ENCODE measurements at regions not wholly inside any gene's neighbourhood (a gene's known extent, or its start where the extent isn't known, plus 50 kb on each side); places are given as distances from the start of the nearest gene placed in this dataset.

- TF ChIP-seq EP300 (IDR thresholded peaks at IDR 0.05) (no peak), CTCF (IDR thresholded peaks at IDR 0.05) (no peak)
Observed at GRCh38 chr6:80488190-80488589, 381.7 kb downstream of the BCKDHB start.

Measured in esophagus muscularis mucosa (tissue), 3 donors.